ENCODE measurements at regions not wholly inside any gene's neighbourhood (a gene's known extent, or its start where the extent isn't known, plus 50 kb on each side); places are given as distances from the start of the nearest gene placed in this dataset.

GRCh38 chr12:83622205-83622604 lies 935.5 kb downstream of the TMTC2 start:
- TF ChIP-seq POLR2A (IDR thresholded peaks at IDR 0.05): no peak
- TF ChIP-seq CTCF (IDR thresholded peaks at IDR 0.05): no peak
- TF ChIP-seq EP300 (IDR thresholded peaks at IDR 0.05): no peak
- no peak for TF ChIP-seq POLR2AphosphoS5 (IDR thresholded peaks at IDR 0.05)

All from upper lobe of left lung (tissue), 4 donors.